Motor neuron (in vitro differentiated cells): ENCODE measurements at regions not wholly inside any gene's neighbourhood (a gene's known extent, or its start where the extent isn't known, plus 50 kb on each side); places are given as distances from the start of the nearest gene placed in this dataset.

Experiments
- ATAC-seq, 8 experiments: fragments of 200-7000 bp; cut with Tn5 transposase; replicated peaks in 6 of 8; 2 replicates each; pipeline ENCODE4 v1.8.0; 2021; ENCODE audit warnings: mild to moderate bottlenecking in 8 of 8, moderate library complexity in 8 of 8
- H3K27ac ChIP-seq, 2 donors: fragments of 250-450 bp; sonication (Bioruptor Pico); 2 replicates each; pipeline ENCODE4 v1.9.0; 2021; ENCODE audit warnings: antibody characterized with exemption in 2 of 2, mild to moderate bottlenecking in 2 of 2, moderate library complexity in 1 of 2
- H3K4me1 ChIP-seq, 2 donors: fragments of 250-450 bp; sonication (Bioruptor Pico); replicated peaks in 1 of 2; 2 replicates each; pipeline ENCODE4 v1.6.1; 2021; ENCODE audit warnings: antibody characterized with exemption in 2 of 2, mild to moderate bottlenecking in 2 of 2, moderate library complexity in 1 of 2
- H3K4me3 ChIP-seq, 5 donors: fragments of 250-450 bp; sonication (Bioruptor Pico); 2 replicates each; pipeline ENCODE4 v1.9.0; 2021; ENCODE audit warnings: antibody characterized with exemption in 5 of 5, mild to moderate bottlenecking in 5 of 5, moderate library complexity in 4 of 5
- WGBS, 10 experiments: fragments of 450-650 bp; shearing (Covaris generic); methylation state at CpG; one replicate each; pipeline ENCODE4 v1.0.0; 2022; 5-methylcytosine and 5-hydroxymethylcytosine counted together
- in situ Hi-C, 9 experiments: fragments of 400-800 bp; cut with MboI; loops; one replicate each; pipeline ENCODE4 v1.15.0; 2021; ENCODE audit warnings: low sequenced_read_pairs in 9 of 9, low pct_unique_long_range_greater_than_20kb in 2 of 9; ENCODE audit not compliant: unreplicated experiment in 9 of 9

- Histone ChIP-seq H3K4me3 (no peak overlapping the region), H3K27ac (no peak overlapping the region), H3K4me1 (no peaks in the 10 kb centered on the region)
- ATAC-seq = no peak
- 11 to 100% (median 79%) methylated on average over 1 to 4 of the region's 4 CpGs; no CpG with 5 or more reads in 1 of the 10 experiments for WGBS, 10 experiments
- in situ Hi-C loops = no loop called here
These were observed 385.2 kb upstream of the ARID1B start for GRCh38 chr6:156391977-156392376.

GRCh38 chr6:156391061-156391672 is 386.0 kb upstream of the ARID1B start:
- Histone ChIP-seq H3K4me3 (no peak overlapping the region), H3K27ac (no peak overlapping the region), H3K4me1 (no peaks in the 10 kb centered on the region)
- in situ Hi-C loops = no loop called here
- ATAC-seq = peak in 5 of 8 experiments; percentile 14 to 80 (median 42)
- 42 to 100% (median 73%) methylated on average over 1 to 8 of the region's 11 CpGs; no CpG with 5 or more reads in 1 of the 10 experiments for WGBS, 10 experiments

- Histone ChIP-seq H3K27ac (no peak overlapping the region), H3K4me3 (no peak overlapping the region), H3K4me1 (no peaks in the 10 kb centered on the region)
- in situ Hi-C loops = no loop called here
- ATAC-seq = no peak
- 33 to 80% (median 56%) methylated on average over 1 to 2 of the region's 3 CpGs; no CpG with 5 or more reads in 2 of the 10 experiments for WGBS, 10 experiments
These were observed 386.6 kb upstream of the ARID1B start for GRCh38 chr6:156390621-156391020.

GRCh38 chr6:156389296-156389695 is 387.9 kb upstream of the ARID1B start:
- Histone ChIP-seq H3K4me1 (no peaks in the 10 kb centered on the region), H3K27ac (no peak overlapping the region), H3K4me3 (no peak overlapping the region)
- 20 to 100% (median 84%) methylated on average over 1 to 7 of the region's 10 CpGs; no CpG with 5 or more reads in 2 of the 10 experiments for WGBS, 10 experiments
- no peak for ATAC-seq
- in situ Hi-C loops = no loop called here

- in situ Hi-C loops = no loop called here
- WGBS, 10 experiments = 23 to 100% (median 83%) methylated on average over 1 to 4 of the region's 4 CpGs; no CpG with 5 or more reads in 1 of the 10 experiments
These were observed 389.7 kb upstream of the ARID1B start for GRCh38 chr6:156387472-156387871.

GRCh38 chr6:156383059-156383458 is 394.1 kb upstream of the ARID1B start:
- ATAC-seq = no peak
- in situ Hi-C loops = no loop called here
- Histone ChIP-seq H3K4me1 (no peaks in the 10 kb centered on the region), H3K27ac (no peak overlapping the region), H3K4me3 (no peak overlapping the region)
- 0 to 100% (median 80%) methylated on average over 1 to 2 of the region's 2 CpGs; no CpG with 5 or more reads in 2 of the 10 experiments for WGBS, 10 experiments

More at GRCh38 chr6:156387472-156387871, 389.7 kb upstream of the ARID1B start:
- ATAC-seq = no peak
- Histone ChIP-seq H3K4me1 (no peaks in the 10 kb centered on the region), H3K4me3 (no peak overlapping the region), H3K27ac (no peak overlapping the region)

GRCh38 chr6:156379392-156380289 is 397.5 kb upstream of the ARID1B start:
- 33 to 100% (median 84%) methylated on average over 1 to 7 of the region's 7 CpGs for WGBS, 10 experiments
- Histone ChIP-seq H3K4me1 (no peaks in the 10 kb centered on the region), H3K4me3 (no peak overlapping the region), H3K27ac (no peak overlapping the region)
- in situ Hi-C loops = no loop called here
- ATAC-seq = peak in 3 of 8 experiments; percentile 27 to 62 (median 61)

GRCh38 chr6:156378853-156379252 is 398.3 kb upstream of the ARID1B start:
- 0 to 100% (median 80%) methylated on average over 1 of the region's 1 CpG; no CpG with 5 or more reads in 5 of the 10 experiments for WGBS, 10 experiments
- Histone ChIP-seq H3K4me3 (no peak overlapping the region), H3K4me1 (no peaks in the 10 kb centered on the region), H3K27ac (no peak overlapping the region)
- ATAC-seq = no peak
- in situ Hi-C loops = no loop called here

GRCh38 chr6:156376091-156376490 is 401.1 kb upstream of the ARID1B start:
- no peaks in the 10 kb centered on the region for H3K4me1 ChIP-seq
- ATAC-seq = no peak
- no peak overlapping the region for H3K4me3 ChIP-seq
- no peak overlapping the region for H3K27ac ChIP-seq
- in situ Hi-C loops = no loop called here

- H3K4me3 ChIP-seq = no peak overlapping the region
- no peak for ATAC-seq
- no peak overlapping the region for H3K27ac ChIP-seq
- no peaks in the 10 kb centered on the region for H3K4me1 ChIP-seq
- in situ Hi-C loops = no loop called here
- 67 to 100% (median 90%) methylated on average over 1 to 7 of the region's 12 CpGs; no CpG with 5 or more reads in 1 of the 10 experiments for WGBS, 10 experiments
These were observed 417.3 kb upstream of the ARID1B start for GRCh38 chr6:156359912-156360311.

GRCh38 chr6:156352861-156353260 is 424.3 kb upstream of the ARID1B start:
- in situ Hi-C loops = no loop called here
- Histone ChIP-seq H3K4me1 (peaks cover 0 to 14% of the 10 kb centered on the region in 2 donors), H3K4me3 (no peak overlapping the region), H3K27ac (no peak overlapping the region)
- ATAC-seq = peak in 2 of 8 experiments; percentile 63 to 73

GRCh38 chr6:156351346-156351966 is 425.7 kb upstream of the ARID1B start:
- no peak for ATAC-seq
- H3K27ac ChIP-seq = no peak overlapping the region
- in situ Hi-C loops = no loop called here
- H3K4me1 ChIP-seq = peaks cover 0 to 27% of the 10 kb centered on the region in 2 donors
- WGBS, 10 experiments = 11 to 100% (median 83%) methylated on average over 1 to 6 of the region's 6 CpGs; no CpG with 5 or more reads in 2 of the 10 experiments
- no peak overlapping the region for H3K4me3 ChIP-seq

- Histone ChIP-seq H3K4me3 (no peak overlapping the region), H3K27ac (no peak overlapping the region), H3K4me1 (peaks cover 0 to 27% of the 10 kb centered on the region in 2 donors)
- WGBS, 10 experiments = 0 to 94% (median 74%) methylated on average over 1 to 4 of the region's 4 CpGs
- in situ Hi-C loops = no loop called here
- no peak for ATAC-seq
These were observed 426.8 kb upstream of the ARID1B start for GRCh38 chr6:156350337-156350736.
